HG03095 (cell line): ENCODE measurements at regions not wholly inside any gene's neighbourhood (a gene's known extent, or its start where the extent isn't known, plus 50 kb on each side); places are given as distances from the start of the nearest gene placed in this dataset.
"Not testable (repeated sequence)": the region's sequence is repeated elsewhere in the genome, so short reads cannot be mapped to it uniquely, and the experiment has no call there.

Experiments
- ATAC-seq: cut with Tn5 transposase; IDR thresholded peaks from one replicate; pipeline ENCODE4 v1.9.1; 2021; ENCODE audit warnings: moderate library complexity; ENCODE audit not compliant: unreplicated experiment

DNA sequence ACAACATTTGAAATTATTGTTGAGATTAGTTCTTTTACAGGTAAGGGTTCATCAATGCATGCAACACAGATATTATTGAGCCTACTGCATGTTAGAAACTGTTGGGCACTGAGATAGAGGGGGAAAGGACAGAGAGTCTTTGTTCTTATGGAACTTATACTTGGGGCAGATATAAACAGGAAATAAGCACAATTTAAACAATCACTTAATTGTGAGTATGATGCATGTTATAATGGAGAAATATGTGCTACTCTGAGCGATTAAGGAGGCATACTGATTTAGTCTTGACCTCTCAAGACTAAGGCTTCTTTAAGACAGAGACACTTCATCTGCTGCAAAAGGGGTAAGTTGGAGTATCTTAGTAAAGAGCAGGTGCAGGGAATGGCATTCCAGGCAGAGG, 593.3 kb downstream of the CCSER2 start:
- no peak for ATAC-seq

DNA sequence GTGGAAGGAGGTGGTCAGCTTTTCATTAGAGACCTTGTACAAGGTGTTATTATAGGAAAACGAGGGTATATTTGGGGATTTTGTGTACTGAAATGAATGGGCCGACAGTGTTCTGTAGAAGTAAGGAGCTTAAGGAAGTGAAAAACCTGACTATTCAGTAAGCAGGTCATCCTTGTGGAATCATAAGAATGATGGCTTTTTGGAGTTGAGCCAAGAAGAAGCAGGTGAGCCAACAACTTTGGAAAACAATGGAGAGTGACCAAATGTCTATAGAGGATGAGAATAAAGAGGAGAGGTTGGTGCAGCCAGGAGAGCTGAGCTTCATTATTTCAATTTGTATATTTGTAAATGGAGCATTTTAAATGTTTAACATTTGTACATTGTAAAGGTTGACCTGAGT, 595.7 kb downstream of the CCSER2 start:
- ATAC-seq, result no peak

DNA sequence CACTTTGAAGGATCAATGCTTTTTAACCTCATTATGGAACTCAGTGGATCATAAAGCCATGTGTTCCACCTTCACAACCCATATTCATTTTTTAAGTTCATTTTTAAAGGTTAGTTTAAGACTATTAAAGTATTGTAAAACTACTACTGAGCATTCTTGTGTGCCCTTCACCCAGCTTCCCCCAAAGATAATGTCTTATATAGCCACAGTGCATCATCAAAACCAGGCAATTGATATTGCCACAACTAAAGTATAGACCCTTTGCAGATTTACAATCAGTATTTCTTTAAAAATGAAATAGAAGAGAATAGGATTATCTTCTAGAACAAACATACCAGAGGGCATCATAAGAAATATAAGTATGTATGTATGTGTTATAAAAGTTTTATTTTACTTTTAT, 597.1 kb downstream of the CCSER2 start:
- ATAC-seq, result no peak

DNA sequence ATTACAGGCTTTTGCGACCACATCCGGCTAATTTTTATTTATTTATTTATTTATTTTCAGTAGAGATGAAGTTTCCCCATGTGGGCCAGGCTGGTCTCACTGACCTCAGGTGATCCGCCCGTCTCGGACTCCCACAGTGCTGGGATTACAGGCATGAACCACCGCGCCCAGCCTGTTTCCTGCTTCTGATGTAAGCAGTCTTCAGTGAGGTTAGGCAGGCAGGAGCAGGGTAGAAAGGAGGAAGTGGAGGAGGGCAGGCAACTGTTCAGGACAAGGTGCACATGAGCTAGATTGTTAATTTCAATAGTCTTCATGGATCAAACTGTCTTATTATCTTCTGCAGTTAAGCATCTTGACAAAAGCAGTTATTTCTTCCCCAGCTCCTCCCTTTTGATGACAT, 605.0 kb downstream of the CCSER2 start:
- ATAC-seq, result no peak

DNA sequence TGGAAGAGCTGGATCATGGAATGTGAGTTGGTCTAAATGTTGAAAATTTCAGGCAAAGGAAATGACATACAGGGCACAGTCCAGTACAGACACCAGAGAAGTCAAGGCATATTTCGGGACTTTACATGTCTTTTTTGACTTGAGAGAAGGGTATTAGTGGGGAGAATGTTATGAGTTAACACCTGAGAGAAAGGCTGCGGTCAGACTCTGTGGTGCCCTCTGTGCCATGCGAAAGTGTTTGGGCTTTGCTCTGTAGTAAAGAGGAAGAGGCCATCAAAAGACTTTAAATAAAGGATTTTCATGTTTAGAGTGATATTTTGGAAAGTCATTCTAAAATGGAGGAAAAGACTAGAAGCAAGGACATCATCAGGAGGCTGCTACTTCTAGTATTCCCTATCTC, 607.4 kb downstream of the CCSER2 start:
- no peak for ATAC-seq

DNA sequence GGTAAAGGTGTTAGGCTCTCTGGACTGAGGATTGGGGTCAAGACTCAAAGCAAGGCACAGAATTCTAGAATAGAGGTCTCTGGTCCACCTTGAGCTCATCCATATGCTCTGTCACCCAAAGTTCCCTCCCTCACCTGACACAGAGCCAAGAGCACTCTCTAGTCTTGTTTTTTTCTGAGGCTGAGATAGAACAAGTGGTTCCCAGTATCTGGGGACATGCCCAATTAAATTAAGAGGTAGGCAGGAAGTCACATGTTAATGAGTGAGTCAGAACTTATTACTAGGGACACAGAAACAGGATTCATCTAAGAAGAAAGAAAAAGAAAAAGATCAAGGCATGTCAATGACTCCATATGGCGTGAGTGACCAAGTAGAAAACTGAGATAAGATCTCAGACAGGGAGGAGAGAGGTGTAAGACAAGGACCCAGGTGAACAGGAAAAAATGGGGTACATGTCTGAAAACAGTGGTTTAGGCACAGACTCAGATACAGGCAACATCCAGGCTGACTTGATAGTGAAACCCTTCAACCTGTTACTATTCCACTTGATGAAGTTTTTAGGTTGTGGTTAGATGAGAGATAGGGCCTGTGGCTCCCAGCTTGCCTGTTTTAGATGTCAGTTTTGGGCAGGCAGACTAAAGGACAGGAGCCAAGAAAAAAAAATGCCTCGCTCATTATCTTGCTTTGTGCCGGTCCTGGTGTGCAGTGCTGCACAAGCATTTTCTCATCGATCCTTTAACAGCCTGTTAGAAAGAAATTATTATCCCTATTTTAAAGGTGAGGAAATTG, 609.9 kb downstream of the CCSER2 start:
- no peak for ATAC-seq

DNA sequence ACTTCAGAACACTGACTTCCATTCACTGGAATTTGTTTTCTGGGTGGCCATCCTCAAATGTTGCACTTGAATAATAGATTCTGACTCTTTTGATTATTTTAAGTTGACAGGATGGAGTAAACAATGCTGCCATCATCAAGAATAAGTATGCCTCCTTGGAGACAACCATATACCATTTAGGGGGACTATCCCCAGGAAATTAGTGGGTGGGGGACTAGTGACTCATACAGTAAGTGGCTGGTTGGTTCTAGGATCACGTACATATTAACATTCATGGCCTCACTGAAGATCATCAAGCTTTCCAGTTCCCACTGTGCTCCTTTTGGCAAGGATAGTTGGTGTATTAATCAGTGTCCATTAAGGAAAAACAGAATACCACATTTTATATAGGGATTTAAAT, 615.2 kb downstream of the CCSER2 start:
- ATAC-seq, result no peak

DNA sequence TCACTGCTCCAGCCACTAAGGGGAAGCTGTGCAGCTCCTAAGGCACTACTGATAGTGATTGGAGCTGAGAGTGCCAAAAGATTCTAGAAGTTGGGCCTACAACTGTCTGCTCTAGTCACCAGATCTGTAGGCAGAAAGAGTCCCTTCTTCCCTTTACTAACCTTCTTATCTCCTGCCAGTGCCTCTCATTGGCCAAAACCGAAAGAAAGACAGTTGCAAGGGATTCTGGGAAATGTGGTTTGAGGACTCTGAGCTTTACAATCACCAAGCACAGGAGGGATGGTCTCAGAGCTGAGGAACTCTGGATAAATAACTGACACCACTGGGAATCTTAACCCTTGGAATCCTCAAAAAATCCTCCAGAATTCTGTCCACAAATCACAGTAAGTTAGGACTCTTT, 615.8 kb downstream of the CCSER2 start:
- no peak for ATAC-seq

DNA sequence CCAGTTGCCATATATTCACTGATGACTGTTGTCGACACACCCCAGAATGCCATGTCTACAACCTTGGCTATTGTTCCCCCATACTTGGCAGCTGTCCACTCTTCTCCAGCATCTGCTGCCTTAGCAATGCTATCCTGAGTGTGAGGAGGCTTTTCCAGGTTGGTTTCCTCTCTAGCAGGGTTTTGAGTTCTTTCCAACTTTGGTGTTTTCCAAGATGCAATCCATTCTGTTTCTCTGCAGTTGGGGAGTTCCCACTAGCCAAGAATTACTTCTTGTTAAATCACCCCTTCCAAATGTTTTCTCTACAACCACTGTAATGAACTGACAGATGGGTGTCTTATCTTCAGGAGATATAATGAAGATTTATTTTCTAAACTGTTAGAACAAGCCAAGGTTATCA, 617.4 kb downstream of the CCSER2 start:
- ATAC-seq, result no peak

DNA sequence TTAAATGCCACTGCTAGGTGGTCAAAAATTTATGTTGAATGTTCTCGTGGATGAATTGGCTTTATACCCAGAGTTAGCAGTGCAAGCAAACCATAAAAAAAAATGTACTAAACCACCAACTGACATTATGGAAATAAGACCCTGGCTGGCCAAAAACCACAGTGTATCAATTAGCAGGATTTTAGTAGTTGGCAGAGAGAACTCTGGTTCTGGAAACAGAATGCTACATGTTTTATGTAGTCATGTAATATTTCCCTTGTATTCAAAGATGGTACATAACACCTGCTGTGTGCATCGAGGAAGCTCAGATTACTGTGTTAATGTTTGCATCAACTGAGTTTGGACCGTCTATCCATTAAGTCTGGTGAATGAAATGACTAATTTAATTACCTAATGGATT, 618.5 kb downstream of the CCSER2 start:
- no peak for ATAC-seq

DNA sequence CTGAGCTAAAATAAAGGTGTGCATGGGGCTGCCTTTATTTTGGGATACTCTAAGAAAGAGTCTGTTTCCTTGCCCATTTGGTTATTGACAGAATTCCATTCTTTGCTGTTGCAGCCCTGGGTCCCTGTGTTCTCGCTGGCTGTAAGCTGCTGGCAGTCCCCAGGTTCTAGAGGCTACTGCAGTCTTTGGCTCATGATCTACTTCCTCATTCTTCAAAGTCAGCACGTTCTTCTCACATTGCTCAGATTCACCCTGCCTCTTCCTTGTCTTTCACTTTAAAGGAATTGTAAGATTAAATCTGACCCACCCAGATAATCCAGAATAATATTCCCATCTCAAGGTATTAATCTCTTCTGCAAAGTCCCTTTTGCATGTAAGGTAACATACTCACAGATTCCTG, 620.3 kb downstream of the CCSER2 start:
- ATAC-seq, result no peak

DNA sequence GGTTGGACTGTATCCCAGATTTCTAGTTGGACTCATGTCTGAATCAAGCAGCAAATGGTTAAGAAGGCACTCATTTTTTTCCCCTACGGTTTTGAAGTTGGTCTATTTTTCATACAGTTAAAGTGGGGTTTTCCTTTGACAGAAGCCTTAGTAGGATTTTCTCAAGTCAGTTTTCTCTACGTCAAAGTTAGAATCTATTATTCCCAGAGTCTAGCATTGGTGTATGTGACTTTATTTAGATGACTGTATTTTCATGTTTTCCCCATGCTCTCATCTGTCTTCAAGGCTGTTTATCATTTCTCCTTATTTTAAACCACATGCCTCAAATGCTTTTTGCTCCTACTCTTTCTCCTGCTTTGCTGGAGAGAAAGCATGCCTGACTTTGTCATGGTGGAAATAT, 623.2 kb downstream of the CCSER2 start:
- ATAC-seq, result no peak

DNA sequence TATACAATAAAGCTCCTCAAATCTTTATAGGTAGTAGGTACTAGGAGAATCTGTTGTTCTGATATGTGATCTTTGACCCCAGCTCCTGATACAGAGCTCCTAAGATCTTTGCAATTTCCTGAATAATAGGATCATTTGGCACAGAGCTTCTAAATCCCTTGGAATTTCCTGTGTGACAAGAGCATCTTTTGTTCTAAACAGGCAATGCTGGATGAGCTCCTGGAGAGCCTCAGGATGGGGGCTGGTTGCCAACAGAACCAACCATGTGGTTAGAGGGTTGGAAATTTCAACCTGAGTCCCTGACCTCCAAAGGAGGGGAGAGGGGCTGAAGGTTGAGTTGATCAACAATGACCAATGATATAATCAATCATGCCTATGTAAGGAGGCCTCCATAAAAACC, 629.0 kb downstream of the CCSER2 start:
- ATAC-seq, result no peak

DNA sequence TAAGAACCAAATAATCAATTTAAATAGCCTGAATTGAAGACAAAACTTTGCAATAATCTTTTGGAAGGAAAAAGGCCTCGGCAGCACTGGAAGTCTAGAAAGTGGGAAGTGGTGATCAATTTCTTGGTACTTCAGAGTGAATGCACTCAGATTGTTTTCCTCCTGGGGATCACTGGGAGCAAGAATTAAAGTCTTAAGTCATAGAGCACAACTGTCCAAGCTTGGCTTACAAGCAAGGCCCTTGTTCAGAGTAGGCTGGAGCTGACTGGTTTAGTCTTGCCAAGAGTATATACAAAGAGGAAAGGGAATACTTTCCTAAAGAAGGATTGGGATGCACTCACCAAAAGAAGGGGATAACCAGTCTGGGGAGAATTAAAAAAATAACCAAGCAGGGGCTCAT, 637.1 kb downstream of the CCSER2 start:
- ATAC-seq, result no peak

DNA sequence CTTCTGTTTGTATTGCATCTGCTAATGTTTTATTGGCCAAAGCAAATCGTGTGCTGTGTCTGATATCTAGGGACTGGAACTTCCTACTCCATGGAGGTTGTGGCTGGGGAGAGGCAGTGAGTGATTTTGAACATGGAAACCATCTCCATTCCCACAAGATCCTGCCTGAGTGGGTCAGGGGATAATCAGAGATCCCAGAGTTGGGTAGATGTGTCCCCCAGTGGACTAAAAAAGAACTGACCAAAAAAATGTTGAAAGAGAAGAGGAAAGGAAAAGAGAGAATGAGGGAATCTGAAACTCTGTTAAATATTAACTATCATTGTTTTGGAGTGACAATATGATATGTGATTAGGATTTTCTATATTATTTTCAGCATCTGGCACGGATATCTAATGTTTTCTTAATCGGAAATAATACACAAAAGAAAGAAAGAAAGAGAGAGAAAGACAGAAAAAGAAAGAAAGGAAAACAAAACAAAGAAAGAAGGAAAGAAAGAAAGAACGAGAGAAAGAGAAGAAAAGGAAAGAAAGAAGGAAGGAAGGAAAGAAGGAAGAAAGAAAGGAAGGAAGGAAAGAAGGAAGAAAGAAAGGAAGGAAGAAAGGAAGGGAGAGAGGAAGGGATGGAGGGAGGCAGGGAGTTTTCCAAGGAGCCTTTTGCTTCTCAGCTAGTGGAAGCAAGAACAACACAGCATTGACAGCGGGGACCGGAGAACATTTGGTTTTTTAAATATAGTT, 638.5 kb downstream of the CCSER2 start:
- ATAC-seq, result no peak

DNA sequence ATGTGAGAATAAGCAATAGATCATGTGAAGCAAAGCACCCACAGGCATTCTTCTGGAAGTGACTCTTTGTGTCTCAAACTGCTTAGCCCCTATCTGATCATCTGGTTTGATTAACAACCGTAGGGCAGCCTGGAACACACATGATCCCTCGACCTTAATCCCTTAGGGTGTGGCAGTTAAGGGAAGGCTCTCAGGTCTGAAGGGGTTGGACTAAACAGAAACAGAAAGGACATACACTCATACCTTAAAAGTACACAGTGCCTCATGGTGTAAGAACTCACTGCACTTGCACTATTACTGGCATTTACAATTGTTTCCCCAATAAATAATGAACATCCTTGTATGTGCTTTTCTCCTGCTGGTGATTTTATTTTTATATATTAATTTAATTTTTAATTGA, 640.9 kb downstream of the CCSER2 start:
- ATAC-seq, result not testable (repeated sequence)

DNA sequence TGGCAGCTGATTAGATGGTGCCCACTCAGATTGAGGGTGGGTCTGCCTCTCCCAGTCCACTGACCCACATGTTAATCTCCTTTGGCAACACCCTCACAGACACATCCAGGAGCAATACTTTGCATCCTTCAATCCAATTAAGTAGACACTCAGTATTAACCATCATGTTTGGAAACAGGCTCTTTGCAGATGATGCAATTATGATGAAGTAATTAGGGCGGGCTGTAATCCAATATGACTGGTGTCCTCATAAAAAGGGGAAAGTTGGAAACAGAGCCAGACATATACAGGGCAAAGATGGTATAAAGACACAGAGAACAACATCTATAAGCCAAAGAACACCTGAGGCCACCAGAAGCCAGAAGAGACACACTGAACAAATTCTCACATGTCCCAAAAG, 658.6 kb downstream of the CCSER2 start:
- ATAC-seq, result no peak

DNA sequence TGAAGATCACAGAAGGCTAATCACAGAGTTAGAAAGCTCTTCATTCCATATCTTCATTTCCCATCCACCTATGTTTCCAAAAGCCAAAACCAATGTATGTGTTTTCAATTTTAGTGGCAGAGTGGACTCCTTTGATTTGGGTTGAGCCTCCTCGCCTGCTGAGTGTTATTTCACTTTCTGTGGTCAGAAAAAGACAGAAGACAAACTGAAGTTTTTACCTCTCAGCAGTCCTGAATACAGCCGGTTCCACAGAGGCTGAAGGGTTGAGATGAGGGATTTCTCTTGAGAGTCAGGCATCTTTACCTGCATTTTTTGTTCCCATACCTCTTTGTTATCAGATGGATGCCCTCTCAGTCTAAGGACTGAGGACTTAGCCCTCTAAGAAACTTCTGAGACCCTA, 659.6 kb downstream of the CCSER2 start:
- ATAC-seq, result no peak

DNA sequence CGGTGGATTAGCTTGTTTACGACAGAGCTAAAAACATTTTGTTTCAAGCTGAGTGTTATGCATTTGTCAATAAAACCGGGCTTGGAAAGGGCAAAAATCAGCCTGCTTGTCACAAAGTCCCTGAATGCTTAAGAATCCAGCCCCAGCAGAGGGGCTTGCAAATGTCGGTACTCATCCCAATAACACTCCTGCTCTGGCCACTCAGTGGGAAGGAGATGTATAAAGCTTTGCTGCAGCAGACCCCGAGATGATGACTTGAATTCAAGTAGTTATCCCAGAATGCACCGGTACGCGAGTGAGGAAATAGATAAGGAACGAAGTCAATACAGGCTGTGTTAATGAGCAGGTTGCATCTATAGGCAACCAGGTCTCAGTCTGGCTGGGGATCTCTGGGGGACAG, 662.3 kb downstream of the CCSER2 start:
- ATAC-seq, result no peak

DNA sequence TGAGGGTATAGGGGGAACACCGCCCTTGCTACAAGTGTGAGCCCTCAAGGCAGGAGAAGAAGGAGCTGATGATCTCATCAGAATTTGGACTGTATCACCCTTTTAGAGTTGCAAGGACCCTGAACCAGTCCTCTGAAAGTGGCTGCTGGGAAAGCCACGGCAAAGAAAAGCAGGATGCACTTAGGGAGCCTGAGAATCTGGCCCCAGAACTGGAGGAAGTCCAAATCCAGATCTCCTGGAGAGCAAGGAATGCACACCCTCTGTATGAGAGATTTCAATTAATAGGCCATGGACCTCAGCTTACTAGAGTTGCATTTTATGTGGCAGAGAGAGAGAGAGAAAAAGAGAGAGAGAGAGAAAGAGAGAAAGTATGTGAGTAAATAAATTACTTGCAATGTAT, 662.9 kb downstream of the CCSER2 start:
- ATAC-seq, result no peak

DNA sequence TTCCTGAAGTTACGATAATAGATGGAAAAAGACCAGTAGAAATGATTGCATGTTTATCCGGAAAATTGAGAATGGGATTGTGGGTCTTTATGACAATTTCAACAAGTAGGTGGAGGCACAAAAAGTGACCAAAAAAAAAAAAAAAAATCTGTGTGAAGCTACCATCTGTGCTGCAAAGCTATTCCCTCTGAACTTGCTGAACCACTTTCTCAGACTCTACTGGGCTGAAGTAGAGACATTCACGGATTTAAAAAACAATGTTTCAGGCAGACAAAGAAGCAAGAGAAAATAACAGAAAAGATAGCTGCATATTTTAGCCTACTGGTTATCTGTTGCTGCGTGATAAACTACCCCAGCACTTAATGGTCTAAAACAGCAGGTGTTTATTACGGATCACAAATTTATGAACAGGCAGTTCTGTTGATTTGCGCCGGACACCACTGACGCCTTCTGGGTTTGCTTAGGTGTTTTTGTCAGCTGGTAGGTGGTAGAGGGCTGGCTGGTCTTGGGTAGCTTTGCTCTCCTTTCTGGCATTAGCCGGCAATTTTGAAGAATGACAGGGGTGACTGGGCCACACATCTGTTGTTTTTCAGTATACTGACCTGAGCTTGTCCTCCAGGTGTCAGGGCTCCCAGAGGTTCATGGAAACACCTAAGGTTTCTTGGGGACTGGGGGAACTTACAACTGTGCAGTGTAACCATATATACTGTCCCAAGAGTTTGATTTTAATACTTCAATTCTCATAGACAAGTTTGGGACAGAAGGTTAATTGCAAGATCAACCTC, 665.1 kb downstream of the CCSER2 start:
- no peak for ATAC-seq

DNA sequence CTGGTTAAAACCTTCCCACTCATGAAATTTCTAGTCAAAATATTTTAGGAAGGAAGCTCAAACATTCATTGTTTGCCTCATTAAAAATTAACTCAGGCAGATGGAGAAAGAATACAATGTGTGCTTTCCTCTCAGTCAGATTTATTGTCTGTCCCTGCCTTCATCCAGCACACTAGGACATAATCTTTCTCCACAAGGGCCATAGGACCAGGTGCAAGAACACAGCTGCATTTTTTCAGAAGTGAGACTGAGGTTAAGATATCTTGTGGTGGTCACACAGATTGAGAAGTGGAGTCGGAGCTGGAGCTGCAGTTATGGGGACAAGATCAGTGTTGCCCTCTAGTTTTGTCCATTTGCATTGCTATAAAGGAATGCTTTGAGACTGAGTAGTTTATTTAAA, 666.3 kb downstream of the CCSER2 start:
- ATAC-seq, result no peak
